H1 (cell line): ENCODE measurements at regions not wholly inside any gene's neighbourhood (a gene's known extent, or its start where the extent isn't known, plus 50 kb on each side); places are given as distances from the start of the nearest gene placed in this dataset.

Source experiments
- CTCF ChIA-PET: fragments of 300-600 bp; sonication (Branson Sonifier 250); formaldehyde crosslinking; loops from one replicate; lab custom pipeline; 2021; ENCODE audit not compliant: partially characterized antibody; lab: Charles Lee
- POLR2A ChIA-PET: fragments of 300-600 bp; sonication (Branson Sonifier 250); formaldehyde crosslinking; loops from one replicate; lab custom pipeline; 2021; ENCODE audit warnings: inconsistent platforms; ENCODE audit not compliant: partially characterized antibody; lab: Charles Lee
- DNase-seq, 2 experiments: peaks; one replicate each; pipeline versions ENCODE4 v3.0.0 to v3.0.0-alpha.2; 2010 to 2022; ENCODE audit warnings: low spot score in 2 of 2, low read depth in 1 of 2, mixed read lengths in 1 of 2
- FAIRE-seq: peaks from 2 replicates; lab custom pipeline; 2011; peaks lifted over from hg19 to GRCh38; lab: Jason Lieb, UNC
- H2AFZ ChIP-seq: 2 replicates; pipeline ENCODE4 v1.8.1; 2012; ENCODE audit warnings: low read length, inconsistent platforms
- H2AK5ac ChIP-seq: 2 replicates; pipeline ENCODE4 v1.6.1; 2013; ENCODE audit warnings: low read depth, low read length
- H2BK120ac ChIP-seq: replicated peaks from 2 replicates; pipeline ENCODE3; 2013; ENCODE audit warnings: low read depth, low read length, inconsistent platforms
- H2BK12ac ChIP-seq: 2 replicates; pipeline ENCODE4 v1.6.1; 2013; ENCODE audit warnings: low read depth, low read length
- H2BK15ac ChIP-seq: 2 replicates; pipeline ENCODE4 v1.6.1; 2013; ENCODE audit warnings: low read length
- H2BK20ac ChIP-seq: 2 replicates; pipeline ENCODE4 v1.6.1; 2013; ENCODE audit warnings: low read length
- H2BK5ac ChIP-seq: 2 replicates; pipeline ENCODE4 v1.6.1; 2013; ENCODE audit warnings: low read depth, low read length
- H3K14ac ChIP-seq: 2 replicates; pipeline ENCODE4 v1.6.1; 2013; ENCODE audit warnings: inconsistent platforms; ENCODE audit not compliant: insufficient read length
- H3K18ac ChIP-seq: 2 replicates; pipeline ENCODE4 v1.6.1; 2013; ENCODE audit warnings: low read length; ENCODE audit errors: extremely low read depth
- H3K23ac ChIP-seq: 2 replicates; pipeline ENCODE4 v1.6.1; 2013; ENCODE audit warnings: inconsistent platforms; ENCODE audit not compliant: insufficient read length
- H3K23me2 ChIP-seq: 2 replicates; pipeline ENCODE4 v1.6.1; 2013; ENCODE audit warnings: low read depth, low read length
- H3K27ac ChIP-seq: 2 replicates; pipeline ENCODE4 v1.6.1; 2011; ENCODE audit warnings: low read depth, low read length, inconsistent platforms
- H3K27me3 ChIP-seq, 4 experiments: replicated peaks in 1 of 4; 1 replicate in 1 of 4; 2 replicates in 3 of 4; pipeline versions ENCODE4 v1.6.1 to v1.8.1; 2011 to 2013; ENCODE audit warnings: low read length in 3 of 4, mild to moderate bottlenecking in 3 of 4, inconsistent platforms in 2 of 4, mixed read lengths in 2 of 4, moderate library complexity in 1 of 4; ENCODE audit not compliant: control insufficient read depth in 3 of 4, insufficient read depth in 3 of 4; ENCODE audit errors: extremely low read depth in 1 of 4
- H3K36me3 ChIP-seq, 4 experiments: 2 replicates each; pipeline versions ENCODE4 v1.6.1 to v1.8.1; 2011 to 2013; ENCODE audit warnings: mild to moderate bottlenecking in 4 of 4, low read length in 3 of 4, moderate library complexity in 2 of 4, control low read depth in 1 of 4, inconsistent platforms in 1 of 4; ENCODE audit not compliant: insufficient read depth in 4 of 4, control insufficient read depth in 2 of 4
- H3K4ac ChIP-seq: replicated peaks from 2 replicates; pipeline ENCODE3; 2013; ENCODE audit warnings: low read length, low read depth, mixed read lengths, inconsistent platforms; ENCODE audit not compliant: insufficient read length
- H3K4me1 ChIP-seq, 4 experiments: replicated peaks in 1 of 4; 1 replicate in 1 of 4; 2 replicates in 3 of 4; pipeline versions ENCODE4 v1.6.1 to v1.8.1; 2011 to 2013; ENCODE audit warnings: low read length in 3 of 4, inconsistent platforms in 2 of 4, mixed read lengths in 1 of 4; ENCODE audit not compliant: insufficient read depth in 4 of 4, control insufficient read depth in 3 of 4
- H3K4me2 ChIP-seq, 2 experiments: 2 replicates each; pipeline versions ENCODE4 v1.6.1 to v1.8.1; 2011 to 2013; ENCODE audit warnings: low read depth in 2 of 2, low read length in 2 of 2, control low read depth in 1 of 2, inconsistent platforms in 1 of 2, mild to moderate bottlenecking in 1 of 2; ENCODE audit not compliant: insufficient read depth in 1 of 2
- H3K4me3 ChIP-seq, 4 experiments: fragments of 200-600, 300-600 bp in 1 of 4; sonication (generic), shearing (Covaris generic), sonication (Bioruptor Twin) in 1 of 4; 2 replicates each; pipeline versions ENCODE4 v1.5.1 to v1.8.1; 2011 to 2016; ENCODE audit warnings: low read length in 4 of 4, low read depth in 3 of 4, control low read depth in 2 of 4, inconsistent platforms in 2 of 4, mild to moderate bottlenecking in 2 of 4, mixed read lengths in 1 of 4, moderate library complexity in 1 of 4; ENCODE audit not compliant: insufficient read depth in 2 of 4; ENCODE audit errors: extremely low read depth in 1 of 4
- H3K56ac ChIP-seq: replicated peaks from 2 replicates; pipeline ENCODE3; 2013; ENCODE audit warnings: low read depth, mild to moderate bottlenecking, mixed read lengths, low read length, inconsistent platforms; ENCODE audit not compliant: insufficient read length
- H3K79me1 ChIP-seq: 2 replicates; pipeline ENCODE4 v1.6.1; 2013; ENCODE audit warnings: low read depth, low read length, control low read depth
- H3K79me2 ChIP-seq, 2 experiments: 2 replicates each; pipeline versions ENCODE4 v1.6.1 to v1.8.1; 2012 to 2013; ENCODE audit warnings: low read length in 2 of 2, mild to moderate bottlenecking in 2 of 2, inconsistent platforms in 1 of 2; ENCODE audit not compliant: insufficient read depth in 2 of 2, control insufficient read depth in 1 of 2
- H3K9ac ChIP-seq, 4 experiments: replicated peaks in 1 of 4; 1 replicate in 1 of 4; 2 replicates in 3 of 4; pipeline versions ENCODE4 v1.6.1 to v1.8.1; 2011 to 2013; ENCODE audit warnings: low read depth in 3 of 4, low read length in 3 of 4, control low read depth in 2 of 4, mild to moderate bottlenecking in 2 of 4, moderate library complexity in 2 of 4, inconsistent platforms in 1 of 4; ENCODE audit errors: extremely low read depth in 1 of 4
- H3K9me3 ChIP-seq, 2 experiments: 2 replicates each; pipeline versions ENCODE4 v1.6.1 to v1.8.1; 2012 to 2013; ENCODE audit warnings: mild to moderate bottlenecking in 2 of 2, moderate library complexity in 2 of 2, control low read depth in 1 of 2, inconsistent platforms in 1 of 2, low read depth in 1 of 2, low read length in 1 of 2, mixed read lengths in 1 of 2; ENCODE audit not compliant: insufficient read depth in 2 of 2
- H4K20me1 ChIP-seq, 2 experiments: replicated peaks in 1 of 2; 2 replicates each; pipeline versions ENCODE3 to v1.8.1; 2011 to 2013; ENCODE audit warnings: inconsistent platforms in 2 of 2, low read length in 2 of 2, mild to moderate bottlenecking in 1 of 2; ENCODE audit not compliant: insufficient read depth in 2 of 2, control insufficient read depth in 1 of 2
- H4K5ac ChIP-seq: 2 replicates; pipeline ENCODE4 v1.6.1; 2013; ENCODE audit warnings: low read length, low read depth, mixed read lengths, inconsistent platforms; ENCODE audit not compliant: insufficient read length
- H4K8ac ChIP-seq: 2 replicates; pipeline ENCODE4 v1.8.0; 2013; ENCODE audit warnings: mild to moderate bottlenecking, moderate library complexity, low read length, inconsistent platforms; ENCODE audit not compliant: insufficient read depth; ENCODE audit errors: extremely low read depth
- H4K91ac ChIP-seq: replicated peaks from 2 replicates; pipeline ENCODE3; 2013; ENCODE audit warnings: low read length, mixed read lengths, inconsistent platforms; ENCODE audit not compliant: insufficient read length
- BACH1 ChIP-seq: IDR thresholded peaks from 2 replicates; pipeline ENCODE4 v1.6.1; 2012; ENCODE audit warnings: low read length, improper control_type of control experiment
- EZH2 ChIP-seq: fragments of 200-600 bp; sonication (generic); IDR thresholded peaks from 2 replicates; pipeline ENCODE4 v1.7.1; 2012; ENCODE audit warnings: low read depth, mild to moderate bottlenecking, moderate library complexity, low read length, inconsistent platforms; ENCODE audit not compliant: severe bottlenecking
- HDAC2 ChIP-seq, 2 experiments: fragments of 300-600 bp in 1 of 2; sonication (generic) in 1 of 2; IDR thresholded peaks; 2 replicates each; pipeline ENCODE4 v1.6.1; 2011 to 2012; ENCODE audit warnings: low read depth in 2 of 2, low read length in 2 of 2, mild to moderate bottlenecking in 2 of 2, moderate library complexity in 2 of 2, borderline replicate concordance in 1 of 2, inconsistent platforms in 1 of 2
- KDM1A ChIP-seq: fragments of 200-600, 300-600 bp; sonication (generic); IDR thresholded peaks from 2 replicates; pipeline ENCODE4 v1.7.1; 2016; ENCODE audit warnings: mild to moderate bottlenecking, low read length, borderline replicate concordance
- POU5F1 ChIP-seq: IDR thresholded peaks from 2 replicates; pipeline ENCODE4 v1.6.1; 2011; ENCODE audit warnings: low read depth, mild to moderate bottlenecking, low read length, moderate library complexity
- RAD21 ChIP-seq, 2 experiments: IDR thresholded peaks in 1 of 2; conservative IDR thresholded peaks in 1 of 2; 2 replicates each; pipeline ENCODE4 v1.6.1; 2011; ENCODE audit warnings: low read depth in 2 of 2, low read length in 2 of 2, improper control_type of control experiment in 1 of 2, inconsistent platforms in 1 of 2, mild to moderate bottlenecking in 1 of 2, moderate library complexity in 1 of 2
- RFX5 ChIP-seq: IDR thresholded peaks from 2 replicates; pipeline ENCODE4 v1.6.1; 2011; ENCODE audit warnings: low read depth, low read length, improper control_type of control experiment, borderline replicate concordance
- RXRA ChIP-seq: IDR thresholded peaks from 2 replicates; pipeline ENCODE4 v1.6.1; 2011; ENCODE audit warnings: low read depth, mild to moderate bottlenecking, low read length, moderate library complexity; ENCODE audit not compliant: insufficient read depth
- SAP30 ChIP-seq: fragments of 300-600 bp; sonication (generic); IDR thresholded peaks from 2 replicates; pipeline ENCODE4 v1.7.1; 2012; ENCODE audit warnings: low read length, moderate library complexity, mild to moderate bottlenecking, inconsistent platforms; ENCODE audit not compliant: insufficient read depth, insufficient replicate concordance
- SP2 ChIP-seq: IDR thresholded peaks from 2 replicates; pipeline ENCODE4 v1.6.1; 2012; ENCODE audit warnings: mild to moderate bottlenecking, low read length, inconsistent platforms
- WGBS, 2 experiments: shearing (Covaris generic) in 1 of 2; methylation state at CpG; one replicate each; pipeline versions ENCODE4 v1.1.6 to v1.1.7; 2013 to 2015; ENCODE audit warnings: low lambda C conversion rate in 2 of 2, mixed read lengths in 2 of 2, inconsistent platforms in 1 of 2, low coverage in 1 of 2, missing lambda C conversion rate in 1 of 2; ENCODE audit not compliant: insufficient replicate concordance in 2 of 2, insufficient coverage in 1 of 2, insufficient read length in 1 of 2; ENCODE audit errors: extremely low coverage in 1 of 2, missing lambda C conversion rate in 1 of 2; 5-methylcytosine and 5-hydroxymethylcytosine counted together
- TF ChIP-seq, protein P1 (sequence below): IDR thresholded peaks from 2 replicates; pipeline ENCODE4 v1.6.1; 2012; ENCODE audit warnings: inconsistent platforms
- TF ChIP-seq, protein P2 (sequence below): IDR thresholded peaks from 2 replicates; pipeline ENCODE4 v1.6.1; 2012; ENCODE audit warnings: inconsistent platforms

- Histone ChIP-seq H3K23me2 (no peaks in the 10 kb centered on the region), H3K23ac (no peak overlapping the region), H4K20me1 (no peaks in the 10 kb centered on the region), H3K4ac (no peak overlapping the region), H4K91ac (no peak overlapping the region), H2BK120ac (no peak overlapping the region), H3K27me3 (no peaks in the 10 kb centered on the region), H3K27ac (no peak overlapping the region), H4K8ac (no peak overlapping the region), H3K4me1 (no peaks in the 10 kb centered on the region), H2BK15ac (no peak overlapping the region), H3K4me3 (no peak overlapping the region), H2BK12ac (no peak overlapping the region), H3K79me2 (no peaks in the 10 kb centered on the region), H2BK20ac (no peak overlapping the region), H3K9me3 (no peaks in the 10 kb centered on the region), H2AK5ac (no peak overlapping the region), H3K4me2 (no peak overlapping the region), H2BK5ac (no peak overlapping the region), H3K14ac (no peak overlapping the region), H3K9ac (no peak overlapping the region), H4K5ac (no peak overlapping the region), H3K79me1 (no peaks in the 10 kb centered on the region), H3K18ac (no peak overlapping the region), H3K36me3 (no peaks in the 10 kb centered on the region), H3K56ac (no peak overlapping the region), H2AFZ (no peak overlapping the region)
- CTCF ChIA-PET: no interaction called here
- POLR2A ChIA-PET: no interaction called here
- DNase-seq (no peak), FAIRE-seq (no peak)
- WGBS, 2 experiments: 93% methylated on average over 5 of the region's 5 CpGs; no CpG with 5 or more reads in 1 of the 2 experiments
- TF ChIP-seq BACH1 (no peak), EZH2 (no peak), RAD21 (IDR thresholded peaks at IDR 0.05 in 1 of 2, conservative IDR thresholded peaks at IDR 0.05 in 1 of 2; ENCODE audit: low read depth in 2 of 2, low read length in 2 of 2) (no peak), POU5F1 (no peak), RFX5 (no peak), SP2 (no peak), SAP30 (no peak), HDAC2 (IDR thresholded peaks at IDR 0.05; ENCODE audit: borderline replicate concordance in 1 of 2, low read depth in 2 of 2, low read length in 2 of 2) (no peak), KDM1A (no peak), RXRA (no peak)
- TF ChIP-seq, protein P1, sequence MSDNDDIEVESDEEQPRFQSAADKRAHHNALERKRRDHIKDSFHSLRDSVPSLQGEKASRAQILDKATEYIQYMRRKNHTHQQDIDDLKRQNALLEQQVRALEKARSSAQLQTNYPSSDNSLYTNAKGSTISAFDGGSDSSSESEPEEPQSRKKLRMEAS: no peak
- TF ChIP-seq, protein P2, sequence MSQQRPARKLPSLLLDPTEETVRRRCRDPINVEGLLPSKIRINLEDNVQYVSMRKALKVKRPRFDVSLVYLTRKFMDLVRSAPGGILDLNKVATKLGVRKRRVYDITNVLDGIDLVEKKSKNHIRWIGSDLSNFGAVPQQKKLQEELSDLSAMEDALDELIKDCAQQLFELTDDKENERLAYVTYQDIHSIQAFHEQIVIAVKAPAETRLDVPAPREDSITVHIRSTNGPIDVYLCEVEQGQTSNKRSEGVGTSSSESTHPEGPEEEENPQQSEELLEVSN: no peak
Observed at GRCh38 chr2:5394223-5394622, 298.0 kb upstream of the SOX11 start.
